ENCODE measurements at regions not wholly inside any gene's neighbourhood (a gene's known extent, or its start where the extent isn't known, plus 50 kb on each side); places are given as distances from the start of the nearest gene placed in this dataset.

- ATAC-seq, result no peak
- TF ChIP-seq ARNTL (CRISPR knock-in tag; IDR thresholded peaks at IDR 0.05; ENCODE audit: borderline replicate concordance, low read depth) (no peak), ZNF70 (CRISPR knock-in tag; IDR thresholded peaks at IDR 0.05) (no peak), ZNF565 (CRISPR knock-in tag; conservative IDR thresholded peaks at IDR 0.05; ENCODE audit: low read depth) (no peak), TOX (CRISPR knock-in tag; IDR thresholded peaks at IDR 0.05; ENCODE audit: borderline replicate concordance) (no peak), ZFP30 (CRISPR knock-in tag; IDR thresholded peaks at IDR 0.05) (no peak), TSHZ2 (CRISPR knock-in tag; IDR thresholded peaks at IDR 0.05) (no peak), CSRNP3 (CRISPR knock-in tag; IDR thresholded peaks at IDR 0.05) (no peak), ISL1 (CRISPR knock-in tag; IDR thresholded peaks at IDR 0.05) (no peak), ZNF8 (CRISPR knock-in tag; IDR thresholded peaks at IDR 0.05) (no peak), ZFP3 (CRISPR knock-in tag; IDR thresholded peaks at IDR 0.05) (no peak), SNAI2 (CRISPR knock-in tag; IDR thresholded peaks at IDR 0.05) (no peak), CSDC2 (CRISPR knock-in tag; IDR thresholded peaks at IDR 0.05) (no peak), PATZ1 (CRISPR knock-in tag; IDR thresholded peaks at IDR 0.05; ENCODE audit: borderline replicate concordance) (no peak), OSR1 (CRISPR knock-in tag; IDR thresholded peaks at IDR 0.05) (no peak), PPARA (CRISPR knock-in tag; IDR thresholded peaks at IDR 0.05; ENCODE audit: borderline replicate concordance) (no peak), ESRRG (CRISPR knock-in tag; IDR thresholded peaks at IDR 0.05) (no peak), POU6F1 (CRISPR knock-in tag; IDR thresholded peaks at IDR 0.05; ENCODE audit: borderline replicate concordance, low read depth) (no peak), RARB (CRISPR knock-in tag; IDR thresholded peaks at IDR 0.05) (no peak)
Measured at GRCh38 chr1:88552226-88552625, 131.8 kb upstream of the PKN2 start.

GRCh38 chr1:88557014-88557413, 127.1 kb upstream of the PKN2 start:
- TF ChIP-seq TSHZ2 (CRISPR knock-in tag; IDR thresholded peaks at IDR 0.05) (no peak), ARNTL (CRISPR knock-in tag; IDR thresholded peaks at IDR 0.05; ENCODE audit: borderline replicate concordance, low read depth) (no peak), ZNF70 (CRISPR knock-in tag; IDR thresholded peaks at IDR 0.05) (no peak), GLIS3 (CRISPR knock-in tag; IDR thresholded peaks at IDR 0.05) (no peak), ZNF565 (CRISPR knock-in tag; conservative IDR thresholded peaks at IDR 0.05; ENCODE audit: low read depth) (no peak), TOX (CRISPR knock-in tag; IDR thresholded peaks at IDR 0.05; ENCODE audit: borderline replicate concordance) (no peak)
- no peak for ATAC-seq

- no peak for ATAC-seq
- TF ChIP-seq SNAI2 (CRISPR knock-in tag; IDR thresholded peaks at IDR 0.05), result no peak
- TF ChIP-seq ZFP30 (CRISPR knock-in tag; IDR thresholded peaks at IDR 0.05), result no peak
- no peak for TF ChIP-seq ISL1 (CRISPR knock-in tag; IDR thresholded peaks at IDR 0.05)
- TF ChIP-seq TSHZ2 (CRISPR knock-in tag; IDR thresholded peaks at IDR 0.05), result no peak
- no peak for TF ChIP-seq OSR1 (CRISPR knock-in tag; IDR thresholded peaks at IDR 0.05)
- no peak for TF ChIP-seq ZNF70 (CRISPR knock-in tag; IDR thresholded peaks at IDR 0.05)
- TF ChIP-seq PATZ1 (CRISPR knock-in tag; IDR thresholded peaks at IDR 0.05; ENCODE audit: borderline replicate concordance), result no peak
- no peak for TF ChIP-seq BACH2 (CRISPR knock-in tag; IDR thresholded peaks at IDR 0.05; ENCODE audit: borderline replicate concordance)
Measured at GRCh38 chr1:88560621-88561020, 123.5 kb upstream of the PKN2 start.
